Cardiac fibroblast (primary cell): ENCODE measurements at regions not wholly inside any gene's neighbourhood (a gene's known extent, or its start where the extent isn't known, plus 50 kb on each side); places are given as distances from the start of the nearest gene placed in this dataset.
"Not testable (repeated sequence)": the region's sequence is repeated elsewhere in the genome, so short reads cannot be mapped to it uniquely, and the experiment has no call there.

Experiments
- DNase-seq, 2 donors: peaks; one replicate each; pipeline versions ENCODE4 v3.0.0 to v3.0.0-alpha.2; 2010; ENCODE audit warnings: low read depth in 2 of 2
- H3K4me3 ChIP-seq, 2 donors: replicated peaks in 1 of 2; 1 replicate in 1 of 2; 2 replicates in 1 of 2; pipeline ENCODE4 v1.5.1; 2011; ENCODE audit warnings: low read depth in 2 of 2, low read length in 2 of 2, mild to moderate bottlenecking in 2 of 2, moderate library complexity in 1 of 2
- TF ChIP-seq, protein P1 (sequence below): IDR thresholded peaks from one replicate; pipeline ENCODE4 v1.5.1; 2011; ENCODE audit warnings: low read depth, mild to moderate bottlenecking, low read length, inconsistent platforms

DNA sequence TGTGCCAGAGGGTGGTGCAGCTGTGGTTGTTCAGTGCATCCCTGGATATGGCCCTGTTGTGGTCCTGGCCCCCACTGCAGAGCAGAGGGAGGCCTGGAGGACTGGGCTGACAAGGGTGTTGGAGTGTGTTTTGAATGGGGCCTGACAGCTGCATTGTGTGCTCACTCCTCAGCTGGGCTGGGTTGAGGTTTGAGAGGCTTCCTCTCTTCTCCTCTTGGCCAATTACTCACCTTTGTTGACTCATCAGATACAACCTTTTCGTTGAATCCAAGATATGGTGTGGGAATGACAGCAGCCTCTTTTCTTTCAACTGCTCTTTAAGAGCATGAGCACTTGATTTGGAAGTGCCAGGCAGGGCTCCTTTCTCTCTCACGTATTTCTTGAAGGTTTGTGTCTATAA, 228.5 kb upstream of the COBL start:
- TF ChIP-seq, protein P1, sequence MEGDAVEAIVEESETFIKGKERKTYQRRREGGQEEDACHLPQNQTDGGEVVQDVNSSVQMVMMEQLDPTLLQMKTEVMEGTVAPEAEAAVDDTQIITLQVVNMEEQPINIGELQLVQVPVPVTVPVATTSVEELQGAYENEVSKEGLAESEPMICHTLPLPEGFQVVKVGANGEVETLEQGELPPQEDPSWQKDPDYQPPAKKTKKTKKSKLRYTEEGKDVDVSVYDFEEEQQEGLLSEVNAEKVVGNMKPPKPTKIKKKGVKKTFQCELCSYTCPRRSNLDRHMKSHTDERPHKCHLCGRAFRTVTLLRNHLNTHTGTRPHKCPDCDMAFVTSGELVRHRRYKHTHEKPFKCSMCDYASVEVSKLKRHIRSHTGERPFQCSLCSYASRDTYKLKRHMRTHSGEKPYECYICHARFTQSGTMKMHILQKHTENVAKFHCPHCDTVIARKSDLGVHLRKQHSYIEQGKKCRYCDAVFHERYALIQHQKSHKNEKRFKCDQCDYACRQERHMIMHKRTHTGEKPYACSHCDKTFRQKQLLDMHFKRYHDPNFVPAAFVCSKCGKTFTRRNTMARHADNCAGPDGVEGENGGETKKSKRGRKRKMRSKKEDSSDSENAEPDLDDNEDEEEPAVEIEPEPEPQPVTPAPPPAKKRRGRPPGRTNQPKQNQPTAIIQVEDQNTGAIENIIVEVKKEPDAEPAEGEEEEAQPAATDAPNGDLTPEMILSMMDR, result no peak
- DNase-seq, result no peak
- H3K4me3 ChIP-seq, result no peak overlapping the region

DNA sequence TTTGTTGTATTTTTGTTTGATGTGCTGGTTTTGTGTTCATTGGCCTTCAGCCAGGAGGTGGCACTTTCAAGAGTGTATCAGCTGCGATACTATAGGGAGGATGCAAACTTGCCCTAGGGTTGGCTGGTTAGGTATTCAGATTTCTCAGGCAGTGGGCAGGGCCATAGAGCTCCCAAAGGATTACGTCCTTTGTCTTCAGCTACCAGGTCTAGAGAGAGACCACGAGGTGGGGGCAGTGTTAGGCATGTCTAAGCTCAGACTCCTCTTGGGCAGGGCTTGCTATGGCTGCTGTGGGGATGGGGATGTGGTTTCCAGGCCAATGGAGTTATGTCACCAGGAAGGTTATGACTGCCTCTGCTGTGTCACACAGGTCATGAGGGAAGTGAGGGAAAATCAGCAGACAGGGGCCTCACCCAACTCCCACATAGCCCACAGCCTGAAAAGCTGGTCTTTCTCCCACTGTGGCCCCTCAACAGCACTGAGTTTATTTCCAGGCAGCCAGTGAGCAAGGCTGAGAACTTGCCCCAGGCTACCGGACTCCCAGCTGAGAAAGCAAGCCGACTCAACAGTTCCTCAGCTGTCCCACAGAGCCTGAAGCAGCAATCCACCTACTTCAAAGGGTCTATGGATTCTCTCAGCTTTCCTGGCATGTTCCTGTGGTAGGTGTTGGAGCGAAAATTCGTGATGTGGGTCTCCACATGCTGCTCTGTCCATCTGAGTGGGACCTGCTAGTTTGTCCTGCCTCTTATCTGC, 227.4 kb upstream of the COBL start:
- TF ChIP-seq, protein P1, result no peak
- no peak for DNase-seq
- no peak overlapping the region for H3K4me3 ChIP-seq

DNA sequence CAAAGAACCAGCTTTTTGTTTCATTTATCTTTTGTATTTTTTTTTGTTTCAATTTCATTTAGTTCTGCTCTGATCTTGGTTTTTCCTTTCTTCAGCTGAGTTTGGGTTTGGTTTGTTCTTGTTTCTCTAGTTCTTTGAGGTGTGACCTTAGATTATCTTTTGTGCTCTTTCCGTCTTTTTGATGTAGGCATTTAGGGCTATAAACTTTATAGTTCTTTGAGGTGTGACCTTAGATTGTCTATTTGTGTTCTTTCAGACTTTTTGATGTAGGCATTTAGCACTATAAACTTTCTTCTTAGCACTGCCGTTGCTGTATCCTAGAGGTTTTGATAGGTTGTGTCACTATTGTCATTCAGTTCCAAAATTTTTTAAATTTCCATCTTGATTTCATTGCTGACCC, 224.3 kb upstream of the COBL start:
- not testable (repeated sequence) for H3K4me3 ChIP-seq, DNase-seq

DNA sequence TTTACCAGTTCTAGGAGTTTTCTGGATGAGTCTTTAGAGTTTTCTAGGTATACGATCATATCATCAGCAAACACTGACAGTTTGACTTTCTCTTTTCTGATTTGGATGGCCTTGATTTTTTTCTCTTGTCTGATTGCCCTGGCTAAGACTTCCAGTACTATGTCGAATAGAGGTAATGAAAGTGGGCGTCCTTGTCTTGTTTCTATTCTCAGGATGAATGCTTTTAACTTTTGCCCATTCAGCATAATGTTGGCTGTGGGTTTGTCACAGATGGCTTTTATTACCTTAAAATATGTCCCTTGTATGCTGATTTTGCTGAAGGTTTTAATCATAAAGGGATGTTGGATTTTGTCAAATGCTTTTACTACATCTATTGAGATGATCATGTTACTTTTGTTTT, 223.2 kb upstream of the COBL start:
- TF ChIP-seq, protein P1, result no peak
- no peak overlapping the region for H3K4me3 ChIP-seq
- DNase-seq, result no peak

DNA sequence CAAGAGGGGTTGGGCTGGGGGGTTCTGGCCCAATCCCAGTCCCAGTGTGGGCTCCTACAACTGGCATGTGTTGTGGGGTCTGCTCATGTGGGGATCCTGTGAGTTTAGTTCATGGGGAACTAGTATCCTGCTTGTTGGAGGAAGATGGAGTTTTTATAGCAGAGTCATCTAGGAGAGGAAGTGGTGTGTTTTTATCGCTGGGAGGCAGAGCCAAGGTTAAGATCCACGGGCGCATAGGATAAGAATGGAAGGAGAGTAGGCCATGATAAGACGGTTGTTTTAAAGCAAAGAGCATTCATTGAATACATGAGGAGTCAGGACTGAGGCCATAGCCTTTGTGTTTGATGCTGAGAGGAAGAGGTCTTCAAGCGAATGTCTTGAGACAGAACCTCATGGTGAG, 211.6 kb upstream of the COBL start:
- no peak for DNase-seq
- no peak overlapping the region for H3K4me3 ChIP-seq
- TF ChIP-seq, protein P1, result no peak

DNA sequence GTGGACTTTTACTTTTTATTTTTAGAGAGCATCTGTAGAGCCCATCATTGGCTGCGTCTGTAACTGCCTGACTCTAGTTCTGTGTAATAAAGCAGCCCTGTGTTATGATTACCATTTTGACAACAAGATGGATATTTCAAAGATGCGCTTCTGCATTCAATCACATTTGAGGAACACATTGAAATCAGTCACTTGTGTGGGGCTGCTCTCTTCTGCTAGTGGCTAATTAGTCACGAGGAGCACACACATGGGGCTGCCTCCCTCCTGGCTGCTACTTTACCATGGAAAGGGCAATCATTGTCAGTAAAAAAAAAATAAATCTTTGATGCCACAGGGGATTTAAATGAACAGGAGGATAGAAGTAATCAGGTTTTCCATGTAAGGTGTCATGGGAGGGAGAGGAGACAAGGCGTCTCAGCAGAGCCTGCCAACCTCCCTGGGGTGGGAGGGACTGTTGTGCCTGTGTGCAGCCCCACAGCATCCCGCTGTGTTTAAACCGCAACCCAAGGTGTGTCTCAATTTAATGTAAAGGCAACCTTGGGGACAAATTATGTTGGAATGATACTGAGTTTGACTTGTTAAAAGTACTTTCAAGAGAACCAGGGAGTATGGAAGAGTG, 205.2 kb upstream of the COBL start:
- TF ChIP-seq, protein P1, result no peak
- no peak for DNase-seq
- no peak overlapping the region for H3K4me3 ChIP-seq

DNA sequence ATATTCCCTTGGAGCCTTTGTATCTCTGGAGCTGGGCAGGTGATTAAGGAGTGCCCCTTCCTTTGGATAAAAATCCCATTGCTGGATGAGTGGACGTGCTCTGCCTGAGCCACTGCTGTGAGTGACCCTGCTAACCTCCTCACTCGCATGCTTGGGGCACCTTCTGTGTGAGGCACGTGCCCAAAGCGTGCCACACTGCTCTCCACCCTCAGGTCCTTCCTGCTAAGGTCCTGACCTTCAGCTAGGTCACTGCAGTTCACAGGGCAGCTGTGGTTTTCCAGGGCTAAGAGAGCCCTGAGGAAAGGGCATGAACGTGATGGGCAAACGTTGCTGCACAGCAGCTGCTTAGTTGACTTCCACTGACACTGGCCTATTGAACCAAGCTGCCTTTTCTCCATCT, 204.4 kb upstream of the COBL start:
- no peak for DNase-seq
- no peak overlapping the region for H3K4me3 ChIP-seq
- TF ChIP-seq, protein P1, result no peak
